GM21381 (cell line): ENCODE measurements at regions not wholly inside any gene's neighbourhood (a gene's known extent, or its start where the extent isn't known, plus 50 kb on each side); places are given as distances from the start of the nearest gene placed in this dataset.
"Not testable (repeated sequence)": the region's sequence is repeated elsewhere in the genome, so short reads cannot be mapped to it uniquely, and the experiment has no call there.

Experiments used
- ATAC-seq: cut with Tn5 transposase; IDR thresholded peaks from one replicate; pipeline ENCODE4 v1.9.1; 2021; ENCODE audit warnings: mild to moderate bottlenecking, moderate library complexity; ENCODE audit not compliant: unreplicated experiment

GRCh38 chr9:83191154-83191553 lies 128.2 kb upstream of the RASEF start:
- ATAC-seq = no peak

- ATAC-seq = not testable (repeated sequence)
These were observed 126.1 kb upstream of the RASEF start for GRCh38 chr9:83189026-83189425.

DNA sequence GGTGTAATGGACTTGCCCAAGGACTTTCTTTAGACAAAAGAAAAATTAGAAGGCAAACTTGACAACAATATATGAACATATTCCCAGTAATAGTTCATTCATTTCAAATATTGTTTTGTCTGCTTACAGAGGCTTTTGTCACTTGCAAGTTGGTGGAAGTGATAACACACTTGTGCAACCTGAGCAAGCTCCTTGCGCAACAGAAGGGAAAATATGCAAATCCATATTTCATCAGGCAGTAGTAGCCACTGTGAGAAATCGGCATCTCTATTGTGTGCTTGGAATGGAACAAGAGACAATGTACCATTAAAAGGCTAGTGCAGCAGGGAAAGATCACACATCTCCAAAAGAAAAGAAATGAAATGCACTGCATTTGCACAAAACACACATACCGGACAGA lies 125.3 kb upstream of the RASEF start:
- no peak for ATAC-seq

GRCh38 chr9:83186155-83186737 lies 123.3 kb upstream of the RASEF start:
- ATAC-seq = no peak

GRCh38 chr9:83185488-83186154 lies 122.7 kb upstream of the RASEF start:
- ATAC-seq = no peak

GRCh38 chr9:83183621-83184020 lies 120.7 kb upstream of the RASEF start:
- no peak for ATAC-seq

- no peak for ATAC-seq
These were observed 119.1 kb upstream of the RASEF start for GRCh38 chr9:83182071-83182470.

GRCh38 chr9:83178717-83179116 lies 115.8 kb upstream of the RASEF start:
- ATAC-seq = no peak

DNA sequence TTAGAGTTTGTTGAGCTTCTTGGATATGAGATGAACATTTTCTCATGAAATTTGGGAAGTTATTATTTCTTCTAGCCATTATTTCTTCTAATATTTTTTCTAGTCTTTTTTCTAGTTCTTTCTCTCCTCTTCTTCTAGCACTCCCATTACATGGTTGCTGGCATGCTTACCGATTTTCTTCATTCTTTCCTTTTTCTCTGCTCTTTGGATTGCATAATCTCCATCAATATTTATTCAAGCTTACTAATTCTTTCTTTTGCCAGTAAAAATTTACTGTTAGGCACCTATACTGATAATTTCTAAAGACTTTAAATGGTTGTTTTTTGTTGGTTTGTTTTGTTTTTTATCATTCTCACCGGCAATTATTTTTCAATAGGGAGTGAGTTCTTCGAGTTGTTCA lies 114.8 kb upstream of the RASEF start:
- ATAC-seq = no peak

DNA sequence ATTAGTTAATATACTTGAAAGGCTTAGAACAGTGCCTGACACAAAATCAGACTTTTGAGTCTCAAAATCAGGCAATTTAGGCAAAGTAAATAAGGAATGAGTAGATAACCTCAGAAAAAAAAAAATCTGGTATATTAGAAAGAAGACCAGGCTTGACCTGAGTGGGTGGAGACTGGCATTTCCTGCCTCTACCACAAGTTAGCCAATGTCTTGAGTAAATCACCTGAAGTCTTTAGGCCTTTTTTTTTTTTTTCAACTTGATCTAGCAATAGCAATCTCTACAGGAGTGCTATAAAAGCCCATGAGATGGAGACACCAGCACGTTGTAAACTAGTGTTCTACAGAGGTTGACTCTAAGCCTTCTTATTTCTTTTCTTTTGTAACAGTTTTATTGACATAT lies 104.2 kb upstream of the RASEF start:
- ATAC-seq = no peak

DNA sequence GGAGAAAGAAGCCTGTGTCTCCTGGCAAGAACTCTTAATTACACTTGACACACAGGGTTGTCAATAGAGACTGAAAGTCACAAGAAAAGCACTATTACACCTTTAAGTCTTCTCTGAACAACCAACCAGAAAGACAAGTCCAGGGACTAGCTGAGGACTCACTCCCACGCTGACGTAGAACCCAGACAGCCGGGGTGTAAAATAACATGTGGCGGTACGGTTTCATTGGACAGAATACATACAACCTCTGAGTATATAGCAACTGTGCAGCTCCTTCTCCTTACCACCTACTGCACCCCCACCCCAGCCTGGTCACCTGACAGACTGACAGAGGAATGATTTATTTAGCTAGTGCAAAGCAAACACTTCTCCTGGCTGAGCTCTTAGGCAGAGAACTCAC lies 103.4 kb upstream of the RASEF start:
- no peak for ATAC-seq

DNA sequence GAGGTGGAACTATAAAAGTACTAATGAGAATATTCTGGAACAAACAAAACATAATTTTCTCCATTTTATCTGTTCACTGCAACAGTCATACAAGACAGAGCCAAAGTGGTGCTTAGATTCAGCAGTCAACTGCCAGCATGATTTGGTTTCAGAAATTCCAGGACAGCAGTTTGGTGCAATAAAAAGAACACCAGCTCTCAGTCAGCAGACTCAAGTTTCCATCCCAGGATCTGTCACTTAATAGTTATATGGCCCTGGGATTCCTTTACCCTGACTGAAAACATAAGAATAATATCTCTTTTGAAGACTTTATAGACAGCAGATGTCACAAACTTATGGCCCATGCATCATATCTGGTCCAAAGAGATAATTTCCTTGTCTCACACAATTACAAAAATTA lies 92.8 kb upstream of the RASEF start:
- ATAC-seq = no peak

DNA sequence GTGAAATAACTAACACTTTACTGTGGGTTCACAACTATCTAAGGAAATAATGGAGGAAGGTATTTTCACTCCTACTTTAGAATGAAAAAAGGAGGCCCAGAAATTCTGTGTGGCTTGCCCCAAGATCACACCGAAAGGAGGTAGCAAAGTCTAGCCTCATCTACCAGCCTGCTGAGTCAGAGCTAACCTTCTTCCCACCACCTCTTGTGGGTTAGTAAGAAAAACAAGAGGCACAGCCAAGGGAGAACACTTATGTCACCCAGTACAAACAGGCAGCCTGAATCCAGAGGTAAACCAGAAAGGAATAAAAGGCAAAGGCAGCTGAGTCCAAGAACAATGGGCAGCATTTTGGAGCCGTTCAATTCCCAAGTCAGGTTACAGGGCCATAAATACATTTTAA lies 91.9 kb upstream of the RASEF start:
- ATAC-seq = peak; percentile 43

GRCh38 chr9:83154087-83154736 lies 91.3 kb upstream of the RASEF start:
- peak; percentile 94 for ATAC-seq

DNA sequence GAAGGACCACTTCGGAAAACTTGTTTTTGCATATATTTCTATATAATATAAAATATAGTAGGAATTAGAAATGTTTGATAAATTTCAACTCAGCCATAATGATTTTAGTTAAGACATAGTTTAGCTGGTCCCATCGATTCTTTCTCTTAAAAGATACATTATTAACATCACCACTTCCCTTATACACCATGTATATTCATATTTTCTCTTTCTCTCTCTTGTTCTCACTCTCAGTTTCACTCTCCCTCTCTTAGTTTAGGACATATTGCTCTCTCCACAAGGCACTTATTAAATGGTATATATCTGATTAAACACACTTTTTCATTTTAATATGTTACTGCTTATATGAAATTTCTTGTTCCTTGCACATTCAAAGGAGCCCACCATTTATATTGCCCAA lies 90.1 kb upstream of the RASEF start:
- ATAC-seq = no peak

GRCh38 chr9:83151627-83152137 lies 88.7 kb upstream of the RASEF start:
- no peak for ATAC-seq

GRCh38 chr9:83147315-83148149 lies 84.6 kb upstream of the RASEF start:
- no peak for ATAC-seq

DNA sequence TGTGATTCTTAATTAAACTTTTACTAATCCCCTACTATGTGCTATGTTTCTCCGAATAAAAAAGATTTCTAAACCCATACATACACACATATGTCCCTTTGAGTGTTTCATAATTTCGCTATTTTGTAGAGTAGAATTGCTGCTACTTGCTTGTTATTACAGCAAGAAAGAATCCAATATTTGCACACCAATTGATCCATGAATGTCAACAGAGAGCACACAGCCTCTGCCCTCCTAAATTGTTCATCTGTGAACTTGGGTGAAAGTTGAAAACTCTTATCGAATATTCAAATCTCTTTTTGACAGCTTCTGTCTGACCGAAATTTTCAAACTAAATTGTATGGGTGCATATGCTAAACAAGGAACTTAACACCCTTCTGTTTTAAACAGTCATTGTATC lies 83.4 kb upstream of the RASEF start:
- ATAC-seq = no peak

DNA sequence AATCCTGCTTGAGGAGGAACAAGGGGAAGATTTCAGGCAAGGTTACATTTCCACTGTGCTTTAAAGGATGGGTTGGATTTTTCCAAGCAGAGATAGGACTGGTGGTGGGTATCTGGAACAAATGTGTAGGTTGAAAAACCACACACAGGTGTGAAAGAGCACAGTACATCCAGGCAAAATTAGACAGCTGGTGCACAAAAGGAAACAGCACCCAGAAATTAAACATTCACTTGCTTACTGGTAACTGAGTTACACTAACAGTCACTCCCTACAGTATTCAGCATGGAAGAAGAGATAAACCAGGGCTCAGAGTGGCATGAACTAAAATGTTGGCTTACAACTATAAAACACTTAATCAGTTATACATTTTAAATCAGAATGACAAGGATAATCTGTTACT lies 81.5 kb upstream of the RASEF start:
- no peak for ATAC-seq

DNA sequence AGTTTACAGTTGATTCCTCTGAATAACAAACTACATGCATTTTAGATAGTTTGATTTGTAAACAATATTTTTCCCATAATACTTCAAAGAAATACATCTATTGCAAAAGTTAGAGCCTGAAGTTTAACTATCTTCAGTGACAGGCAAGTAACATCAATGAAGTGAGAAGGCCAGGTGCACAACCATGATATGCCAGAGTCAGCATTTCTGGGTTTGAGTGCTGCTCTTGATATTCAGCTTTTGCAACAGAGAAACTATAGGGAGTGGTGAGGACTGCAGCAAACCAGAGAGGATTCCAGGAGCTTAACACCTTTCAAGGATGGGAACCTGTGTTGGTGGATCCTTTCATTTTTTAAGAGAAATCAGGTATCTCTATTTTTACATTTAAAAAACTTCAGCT lies 79.4 kb upstream of the RASEF start:
- ATAC-seq = no peak

DNA sequence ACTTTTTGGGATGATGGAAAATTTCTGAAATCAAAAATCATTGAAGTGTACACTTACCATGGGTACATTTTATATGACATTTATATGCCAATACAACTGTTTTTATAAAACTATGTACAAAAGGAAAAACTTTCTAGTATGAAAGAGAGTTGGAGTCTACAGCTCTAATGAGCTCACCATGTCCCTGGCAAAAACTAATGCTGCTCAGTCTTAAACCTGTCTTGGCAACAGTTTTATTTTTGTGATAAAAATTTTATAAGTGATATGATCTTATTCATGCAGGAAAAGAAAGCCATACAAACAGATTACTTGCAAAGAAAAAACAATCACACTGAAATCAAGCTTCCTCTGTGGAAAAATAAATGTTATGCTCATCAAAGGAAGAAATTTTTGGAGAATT lies 78.9 kb upstream of the RASEF start:
- no peak for ATAC-seq
